Left lung (tissue), 4 donors: ENCODE measurements at regions not wholly inside any gene's neighbourhood (a gene's known extent, or its start where the extent isn't known, plus 50 kb on each side); places are given as distances from the start of the nearest gene placed in this dataset.

ENCODE experiments used
- ATAC-seq: fragments of 200-7000 bp; cut with Tn5 transposase; one replicate; pipeline ENCODE4 v1.9.1; 2020; ENCODE audit warnings: moderate library complexity
- DNase-seq, 4 donors: peaks; one replicate each; pipeline ENCODE4 v3.0.0-alpha.2; 2013 to 2020
- H3K27ac ChIP-seq, 2 donors: fragments of 200-600 bp; sonication (generic) in 1 of 2; one replicate each; pipeline versions ENCODE4 v1.5.0 to v1.8.0; 2020 to 2021
- H3K27me3 ChIP-seq, 2 donors: fragments of 200-600 bp; sonication (generic) in 1 of 2; one replicate each; pipeline versions ENCODE4 v1.5.0 to v1.8.0; 2020 to 2021
- H3K36me3 ChIP-seq, 2 donors: fragments of 200-600 bp; sonication (generic) in 1 of 2; one replicate each; pipeline versions ENCODE4 v1.5.0 to v1.8.0; 2020 to 2021
- H3K4me1 ChIP-seq, 2 donors: fragments of 200-600 bp; one replicate each; pipeline ENCODE4 v1.8.0; 2021
- H3K4me3 ChIP-seq, 2 donors: fragments of 200-600 bp; sonication (generic) in 1 of 2; one replicate each; pipeline versions ENCODE4 v1.5.0 to v1.8.0; 2020 to 2021; ENCODE audit warnings: mild to moderate bottlenecking in 1 of 2
- H3K9me3 ChIP-seq, 2 donors: fragments of 200-600 bp; sonication (generic) in 1 of 2; one replicate each; pipeline versions ENCODE4 v1.5.0 to v1.8.0; 2020 to 2021
- CTCF ChIP-seq, 2 donors: fragments of 200-600 bp; sonication (generic) in 1 of 2; IDR thresholded peaks; one replicate each; pipeline versions ENCODE4 v1.5.0 to v1.8.0; 2021; ENCODE audit warnings: antibody characterized with exemption in 2 of 2
- intact Hi-C, 2 donors: fragments of 100-400 bp; cut with DNase I; formaldehyde crosslinking; loops; one replicate each; pipeline versions ENCODE4 v1.11.2 to v1.14.2; 2022
- donor health status: DM: no; HTN: yes; CAD: no.
- donor health status: DM: no; HTN: no; CAD: no.

GRCh38 chr12:124479680-124480468 is 87.5 kb downstream of the NCOR2 start:
- Histone ChIP-seq H3K27me3 (no peaks in the 10 kb centered on the region), H3K4me3 (no peak overlapping the region), H3K36me3 (peaks cover 0 to 84% of the 10 kb centered on the region in 2 donors), H3K4me1 (peaks cover 7 to 23% of the 10 kb centered on the region in 2 donors), H3K9me3 (no peaks in the 10 kb centered on the region), H3K27ac (no peak overlapping the region)
- intact Hi-C loops = no loop called here
- ATAC-seq = peak; percentile 2
- DNase-seq = peak in 1 of 4 donors; percentile 65
- no peak for TF ChIP-seq CTCF (IDR thresholded peaks at IDR 0.05)

- no peaks in the 10 kb centered on the region for H3K9me3 ChIP-seq
- intact Hi-C loops = no loop called here
- H3K4me1 ChIP-seq = peaks cover 7 to 23% of the 10 kb centered on the region in 2 donors
- H3K27ac ChIP-seq = no peak overlapping the region
- TF ChIP-seq CTCF (IDR thresholded peaks at IDR 0.05) = no peak
- peaks cover 0 to 84% of the 10 kb centered on the region in 2 donors for H3K36me3 ChIP-seq
- no peak overlapping the region for H3K4me3 ChIP-seq
- no peaks in the 10 kb centered on the region for H3K27me3 ChIP-seq
- DNase-seq (peak in 1 of 4 donors; percentile 51), ATAC-seq (no peak)
These were observed 88.3 kb downstream of the NCOR2 start for GRCh38 chr12:124478985-124479645.

- ATAC-seq = no peak
- no peak for TF ChIP-seq CTCF (IDR thresholded peaks at IDR 0.05)
- peak in 1 of 4 donors; percentile 23 for DNase-seq
- H3K4me1 ChIP-seq = peaks cover 7 to 23% of the 10 kb centered on the region in 2 donors
- peaks cover 0 to 4% of the 10 kb centered on the region in 2 donors for H3K9me3 ChIP-seq
- H3K27me3 ChIP-seq = no peaks in the 10 kb centered on the region
- H3K36me3 ChIP-seq = peaks cover 0 to 84% of the 10 kb centered on the region in 2 donors
- H3K4me3 ChIP-seq = no peak overlapping the region
- intact Hi-C loops = no loop called here
- no peak overlapping the region for H3K27ac ChIP-seq
These were observed 89.0 kb downstream of the NCOR2 start for GRCh38 chr12:124478416-124478815.

- peaks cover 7 to 23% of the 10 kb centered on the region in 2 donors for H3K4me1 ChIP-seq
- no peak overlapping the region for H3K4me3 ChIP-seq
- no peak overlapping the region for H3K27ac ChIP-seq
- H3K9me3 ChIP-seq = peaks cover 0 to 13% of the 10 kb centered on the region in 2 donors
- H3K27me3 ChIP-seq = no peaks in the 10 kb centered on the region
- peaks cover 0 to 84% of the 10 kb centered on the region in 2 donors for H3K36me3 ChIP-seq
- TF ChIP-seq CTCF (IDR thresholded peaks at IDR 0.05) = no peak
- ATAC-seq (no peak), DNase-seq (peak in 1 of 4 donors; percentile 24)
- intact Hi-C loops = no loop called here
These were observed 90.1 kb downstream of the NCOR2 start for GRCh38 chr12:124477107-124477915.
